Sigmoid colon (tissue), 6 donors: ENCODE measurements at regions not wholly inside any gene's neighbourhood (a gene's known extent, or its start where the extent isn't known, plus 50 kb on each side); places are given as distances from the start of the nearest gene placed in this dataset.

Experiments
- DNase-seq: peaks from one replicate; pipeline ENCODE4 v3.0.0-alpha.2; 2019
- H3K27ac ChIP-seq, 4 donors: fragments of 200-600 bp; sonication (generic); one replicate each; pipeline ENCODE4 v1.5.1; 2016 to 2019; ENCODE audit warnings: mild to moderate bottlenecking in 1 of 4
- H3K27me3 ChIP-seq, 3 donors: fragments of 200-600 bp; sonication (generic); one replicate each; pipeline ENCODE4 v1.5.1; 2019; ENCODE audit warnings: mild to moderate bottlenecking in 1 of 3
- H3K36me3 ChIP-seq, 4 donors: fragments of 200-600 bp; sonication (generic); one replicate each; pipeline ENCODE4 v1.5.1; 2016 to 2019
- H3K4me1 ChIP-seq, 4 donors: fragments of 200-600 bp; sonication (generic); one replicate each; pipeline ENCODE4 v1.5.1; 2017 to 2019
- H3K4me3 ChIP-seq, 4 donors: fragments of 200-600 bp; sonication (generic); one replicate each; pipeline ENCODE4 v1.5.1; 2017 to 2019; ENCODE audit warnings: mild to moderate bottlenecking in 2 of 4, moderate library complexity in 1 of 4
- H3K9me3 ChIP-seq, 4 donors: fragments of 200-600 bp in 3 of 4; sonication (generic) in 3 of 4; one replicate each; pipeline versions ENCODE4 v1.5.1 to v1.6.1; 2013 to 2019
- CTCF ChIP-seq, 4 experiments: fragments of 450-650 bp in 3 of 4; fragments of 200-600 bp in 1 of 4; IDR thresholded peaks; one replicate each; pipeline ENCODE4 v1.5.1; 2016 to 2019; ENCODE audit warnings: antibody characterized with exemption in 4 of 4, mild to moderate bottlenecking in 3 of 4, moderate library complexity in 2 of 4
- EP300 ChIP-seq, 4 donors: sonication (generic); formaldehyde crosslinking; IDR thresholded peaks; one replicate each; pipeline ENCODE4 v1.6.1; 2017; ENCODE audit warnings: antibody characterized with exemption in 4 of 4
- POLR2A ChIP-seq, 2 donors: fragments of 450-650 bp; IDR thresholded peaks; one replicate each; pipeline ENCODE4 v1.6.1; 2016; ENCODE audit warnings: antibody characterized with exemption in 2 of 2, mild to moderate bottlenecking in 2 of 2, moderate library complexity in 2 of 2
- POLR2AphosphoS5 ChIP-seq, 4 donors: sonication (generic); formaldehyde crosslinking; IDR thresholded peaks; one replicate each; pipeline ENCODE4 v1.6.1; 2017; ENCODE audit warnings: antibody characterized with exemption in 4 of 4
- WGBS, 2 donors: extraction: QIAGEN DNeasy Blood & Tissue Kit; methylation state at CpG; one replicate each; pipeline ENCODE4 v1.1.7; 2013; 5-methylcytosine and 5-hydroxymethylcytosine counted together
- intact Hi-C: fragments of 100-400 bp; cut with DNase I; formaldehyde crosslinking; loops from one replicate; pipeline ENCODE4 v1.15.1; 2023
- donor health status: healthy with polysubstance abuse.
- donor health status: healthy.

DNA sequence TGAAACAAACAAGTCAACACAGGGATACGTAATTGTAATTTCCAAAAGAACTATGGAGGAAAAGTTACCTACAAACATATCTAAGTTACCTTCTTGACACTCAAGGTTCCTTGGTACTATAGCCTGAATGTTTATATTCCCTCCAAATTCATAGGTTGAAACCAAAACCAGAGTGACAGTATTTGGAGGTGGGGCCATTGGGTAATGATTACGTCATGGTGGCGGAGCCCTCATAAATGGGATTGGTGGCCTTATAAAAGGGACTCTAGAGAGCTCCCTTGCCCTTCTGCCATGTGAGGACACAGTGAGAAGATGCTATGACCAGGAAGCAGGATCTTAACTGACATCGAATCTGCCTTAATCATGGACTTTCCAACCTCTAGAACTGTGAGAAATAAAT, 87.3 kb downstream of the PMAIP1 start:
- Histone ChIP-seq H3K36me3 (no peaks in the 10 kb centered on the region), H3K27ac (no peak overlapping the region), H3K4me1 (no peaks in the 10 kb centered on the region), H3K27me3 (peaks cover 0 to 5% (median 0%) of the 10 kb centered on the region in 3 donors), H3K9me3 (no peaks in the 10 kb centered on the region), H3K4me3 (no peak overlapping the region)
- 45 to 68% methylated on average over 4 of the region's 4 CpGs for WGBS, 2 donors
- TF ChIP-seq EP300 (IDR thresholded peaks at IDR 0.05) = no peak
- no peak for DNase-seq
- intact Hi-C loops = loop anchor here (5.0 to 10.0 kb wide), 2 partner anchors 152 to 1515 kb away; no protein-coding TSS in a partner anchor

GRCh38 chr18:59986139-59986538, 86.3 kb downstream of the PMAIP1 start:
- no peaks in the 10 kb centered on the region for H3K36me3 ChIP-seq
- peaks cover 0 to 5% (median 0%) of the 10 kb centered on the region in 3 donors for H3K27me3 ChIP-seq
- no peak overlapping the region for H3K4me3 ChIP-seq
- no peak for DNase-seq
- no peak overlapping the region for H3K27ac ChIP-seq
- intact Hi-C loops = loop anchor here (5.0 to 10.0 kb wide), 2 partner anchors 151 to 1516 kb away; no protein-coding TSS in a partner anchor
- TF ChIP-seq CTCF (IDR thresholded peaks at IDR 0.05) = no peak
- TF ChIP-seq POLR2A (IDR thresholded peaks at IDR 0.05) = no peak
- no peak for TF ChIP-seq EP300 (IDR thresholded peaks at IDR 0.05)
- no peak for TF ChIP-seq POLR2AphosphoS5 (IDR thresholded peaks at IDR 0.05)
- H3K9me3 ChIP-seq = no peaks in the 10 kb centered on the region
- H3K4me1 ChIP-seq = no peaks in the 10 kb centered on the region
- 85 to 87% methylated on average over 11 of the region's 11 CpGs for WGBS, 2 donors

- H3K9me3 ChIP-seq = no peaks in the 10 kb centered on the region
- no peaks in the 10 kb centered on the region for H3K4me1 ChIP-seq
- no peak overlapping the region for H3K4me3 ChIP-seq
- TF ChIP-seq EP300 (IDR thresholded peaks at IDR 0.05) = no peak
- TF ChIP-seq POLR2A (IDR thresholded peaks at IDR 0.05) = no peak
- no peak for TF ChIP-seq POLR2AphosphoS5 (IDR thresholded peaks at IDR 0.05)
- intact Hi-C loops = loop anchor here (5.0 to 10.0 kb wide), 2 partner anchors 150 to 1517 kb away; no protein-coding TSS in a partner anchor
- no peak for DNase-seq
- no peak overlapping the region for H3K27ac ChIP-seq
- peaks cover 0 to 5% (median 0%) of the 10 kb centered on the region in 3 donors for H3K27me3 ChIP-seq
- H3K36me3 ChIP-seq = no peaks in the 10 kb centered on the region
- WGBS, 2 donors = 84 to 90% methylated on average over 5 of the region's 5 CpGs
These were observed 85.5 kb downstream of the PMAIP1 start for GRCh38 chr18:59985289-59985688.

DNA sequence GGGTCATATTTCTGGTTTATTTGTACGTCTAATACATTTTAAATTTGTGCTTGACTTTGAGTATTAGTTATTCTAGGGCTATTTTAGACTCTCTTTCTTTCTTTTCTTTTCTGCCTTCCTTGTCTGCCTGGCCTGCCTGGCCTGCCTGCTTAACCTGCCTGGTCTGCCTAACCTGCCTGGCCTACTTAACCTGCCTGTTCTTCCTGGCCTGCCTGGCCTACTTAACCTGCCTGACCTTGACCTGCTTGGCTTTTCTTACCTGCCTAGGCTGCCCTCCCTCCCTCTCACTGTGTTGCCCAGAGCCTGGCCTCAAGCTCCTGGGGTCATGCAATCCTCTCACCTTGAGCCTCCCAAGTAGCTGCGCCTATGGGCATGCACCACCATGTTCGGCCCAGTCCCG, 83.7 kb downstream of the PMAIP1 start:
- 96 to 97% methylated on average over 4 of the region's 4 CpGs for WGBS, 2 donors
- intact Hi-C loops = loop anchor here (10.0 kb wide), 1 partner anchor 149 kb away; no protein-coding TSS in a partner anchor
- H3K9me3 ChIP-seq = no peaks in the 10 kb centered on the region
- no peak overlapping the region for H3K27ac ChIP-seq
- no peaks in the 10 kb centered on the region for H3K4me1 ChIP-seq
- no peaks in the 10 kb centered on the region for H3K27me3 ChIP-seq
- TF ChIP-seq POLR2A (IDR thresholded peaks at IDR 0.05) = no peak
- no peak for TF ChIP-seq EP300 (IDR thresholded peaks at IDR 0.05)
- H3K36me3 ChIP-seq = no peaks in the 10 kb centered on the region
- H3K4me3 ChIP-seq = no peak overlapping the region
- no peak for DNase-seq

GRCh38 chr18:59980188-59980637, 80.4 kb downstream of the PMAIP1 start:
- intact Hi-C loops = loop anchor here (10.0 kb wide), 1 partner anchor 145 kb away; no protein-coding TSS in a partner anchor

More at GRCh38 chr18:59980188-59980637, 80.4 kb downstream of the PMAIP1 start:
- H3K4me1 ChIP-seq = no peaks in the 10 kb centered on the region
- H3K27me3 ChIP-seq = no peaks in the 10 kb centered on the region
- no peak overlapping the region for H3K27ac ChIP-seq
- no peak overlapping the region for H3K4me3 ChIP-seq
- no peaks in the 10 kb centered on the region for H3K36me3 ChIP-seq
- 43 to 74% methylated on average over 3 of the region's 3 CpGs for whole genome bisulfite sequencing, 2 donors
- H3K9me3 ChIP-seq = no peaks in the 10 kb centered on the region
- TF ChIP-seq POLR2AphosphoS5 (IDR thresholded peaks at IDR 0.05) = no peak
- TF ChIP-seq POLR2A (IDR thresholded peaks at IDR 0.05) = no peak
- no peak for TF ChIP-seq EP300 (IDR thresholded peaks at IDR 0.05)
- no peak for TF ChIP-seq CTCF (IDR thresholded peaks at IDR 0.05)
- no peak for DNase-seq
